ENCODE measurements at regions not wholly inside any gene's neighbourhood (a gene's known extent, or its start where the extent isn't known, plus 50 kb on each side); places are given as distances from the start of the nearest gene placed in this dataset.

DNA sequence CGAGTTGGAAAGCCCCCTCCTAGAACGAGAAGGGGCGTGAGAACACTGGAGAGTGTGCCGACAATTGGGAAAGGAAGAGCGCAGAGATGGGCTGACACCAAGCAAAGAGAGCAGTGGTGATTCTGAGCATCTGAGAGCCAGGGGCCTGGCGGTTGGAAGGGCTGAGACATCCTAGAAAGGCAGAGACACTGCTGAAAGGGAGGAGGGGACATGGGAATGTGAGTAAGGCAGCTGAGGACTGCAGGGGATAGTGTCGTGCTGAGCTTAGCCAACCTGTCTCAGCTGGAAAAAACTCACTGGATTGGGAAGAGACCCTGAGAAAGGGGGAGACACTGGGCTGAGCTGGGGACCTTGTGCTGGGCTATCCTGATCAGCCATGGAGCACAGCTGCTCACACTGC, 58.1 kb upstream of the SLC6A6 start:
- TF ChIP-seq POLR2AphosphoS5 (IDR thresholded peaks at IDR 0.05; ENCODE audit: low read depth, low read length) (no peak), POLR2A (IDR thresholded peaks at IDR 0.05; ENCODE audit: low read depth, low read length) (no peak)
